Upper lobe of left lung (tissue), 4 donors: ENCODE measurements at regions not wholly inside any gene's neighbourhood (a gene's known extent, or its start where the extent isn't known, plus 50 kb on each side); places are given as distances from the start of the nearest gene placed in this dataset.

Experiments used
- POLR2AphosphoS5 ChIP-seq, 2 donors: sonication (generic); formaldehyde crosslinking; IDR thresholded peaks; one replicate each; pipeline ENCODE4 v1.5.1; 2017; ENCODE audit warnings: antibody characterized with exemption in 2 of 2
- TF ChIP-seq, protein P1 (sequence below), 6 experiments: fragments of 450-650 bp in 4 of 6; fragments of 200-600 bp in 2 of 6; sonication (generic) in 2 of 6; IDR thresholded peaks; one replicate each; pipeline ENCODE4 v1.5.1; 2016 to 2019; ENCODE audit warnings: antibody characterized with exemption in 6 of 6

DNA sequence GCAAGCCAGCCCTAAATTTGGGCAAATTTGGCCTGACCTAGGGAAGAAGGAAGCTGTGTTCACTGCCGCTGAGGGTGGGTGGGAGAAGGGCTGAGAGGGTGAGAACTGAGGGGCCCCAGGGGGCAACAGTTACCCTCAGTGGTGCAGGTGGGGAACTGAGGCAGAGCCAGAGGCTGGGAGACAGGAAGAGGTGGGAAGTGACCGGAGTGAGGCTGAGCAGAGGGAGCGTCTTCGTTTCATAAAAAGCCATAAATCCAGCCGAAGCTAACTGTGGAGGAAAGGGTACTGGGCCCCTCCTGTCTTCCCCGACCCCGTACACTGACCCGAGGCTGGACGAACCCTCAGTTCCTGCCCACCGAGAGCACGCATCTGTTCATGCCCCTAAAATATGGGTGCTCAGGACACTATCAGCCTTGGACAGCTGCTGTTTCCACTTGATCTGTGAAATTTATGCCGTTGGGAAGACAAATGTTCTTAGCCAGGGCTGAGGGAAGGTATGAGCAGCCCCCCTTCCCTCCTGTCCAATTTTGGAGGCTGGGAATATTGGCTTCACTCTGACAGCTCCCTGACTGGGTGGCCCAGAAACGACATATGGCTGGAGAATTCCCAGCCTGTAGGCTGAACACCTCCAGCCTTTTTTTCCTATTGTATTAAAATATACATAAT lies 116.5 kb downstream of the KIF26A start:
- TF ChIP-seq, protein P1, sequence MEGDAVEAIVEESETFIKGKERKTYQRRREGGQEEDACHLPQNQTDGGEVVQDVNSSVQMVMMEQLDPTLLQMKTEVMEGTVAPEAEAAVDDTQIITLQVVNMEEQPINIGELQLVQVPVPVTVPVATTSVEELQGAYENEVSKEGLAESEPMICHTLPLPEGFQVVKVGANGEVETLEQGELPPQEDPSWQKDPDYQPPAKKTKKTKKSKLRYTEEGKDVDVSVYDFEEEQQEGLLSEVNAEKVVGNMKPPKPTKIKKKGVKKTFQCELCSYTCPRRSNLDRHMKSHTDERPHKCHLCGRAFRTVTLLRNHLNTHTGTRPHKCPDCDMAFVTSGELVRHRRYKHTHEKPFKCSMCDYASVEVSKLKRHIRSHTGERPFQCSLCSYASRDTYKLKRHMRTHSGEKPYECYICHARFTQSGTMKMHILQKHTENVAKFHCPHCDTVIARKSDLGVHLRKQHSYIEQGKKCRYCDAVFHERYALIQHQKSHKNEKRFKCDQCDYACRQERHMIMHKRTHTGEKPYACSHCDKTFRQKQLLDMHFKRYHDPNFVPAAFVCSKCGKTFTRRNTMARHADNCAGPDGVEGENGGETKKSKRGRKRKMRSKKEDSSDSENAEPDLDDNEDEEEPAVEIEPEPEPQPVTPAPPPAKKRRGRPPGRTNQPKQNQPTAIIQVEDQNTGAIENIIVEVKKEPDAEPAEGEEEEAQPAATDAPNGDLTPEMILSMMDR (IDR thresholded peaks at IDR 0.05) = no peak
- no peak for TF ChIP-seq POLR2AphosphoS5 (IDR thresholded peaks at IDR 0.05)
